MCF 10A (cell line): ENCODE measurements at regions not wholly inside any gene's neighbourhood (a gene's known extent, or its start where the extent isn't known, plus 50 kb on each side); places are given as distances from the start of the nearest gene placed in this dataset.
A peak's percentile ranks its signal among the peaks of the same experiment; 100 is the strongest.
"Not testable (repeated sequence)": the region's sequence is repeated elsewhere in the genome, so short reads cannot be mapped to it uniquely, and the experiment has no call there.

Experiments
- BruUV-seq: library from RNA; stranded (reverse); fragments of 400-500 nt; replicated peaks from 2 replicates; lab custom pipeline; 2021; lab: Mats Ljungman, UMichigan
- CTCF ChIA-PET: fragments of 300-600 bp; sonication (Branson Sonifier 250); formaldehyde crosslinking; extraction: SDS; loops from one replicate; lab custom pipeline; 2021; ENCODE audit warnings: antibody characterized with exemption, inconsistent platforms; lab: Yijun Ruan, JAX
- POLR2A ChIA-PET: fragments of 300-600, 350-650 bp; sonication (Branson Sonifier 250); formaldehyde crosslinking; extraction: SDS; loops from one replicate; lab custom pipeline; 2020; ENCODE audit warnings: antibody characterized with exemption, inconsistent platforms; lab: Yijun Ruan, JAX
- DNase-seq: peaks from one replicate; pipeline ENCODE4 v3.0.0-alpha.2; 2018; ENCODE audit not compliant: unreplicated experiment
- H3K27ac Mint-ChIP-seq: one replicate; pipeline ENCODE4 v1.8.0; 2022; ENCODE audit warnings: mild to moderate bottlenecking, low read depth, mixed read lengths; ENCODE audit not compliant: unreplicated experiment
- H3K27me3 Mint-ChIP-seq: one replicate; pipeline ENCODE4 v1.8.0; 2022; ENCODE audit warnings: mixed read lengths; ENCODE audit not compliant: insufficient read depth, unreplicated experiment
- H3K36me3 Mint-ChIP-seq: one replicate; pipeline ENCODE4 v1.8.0; 2022; ENCODE audit warnings: mild to moderate bottlenecking, moderate library complexity, mixed read lengths; ENCODE audit not compliant: insufficient read depth, unreplicated experiment
- H3K4me1 Mint-ChIP-seq: one replicate; pipeline ENCODE4 v1.8.0; 2022; ENCODE audit warnings: mixed read lengths; ENCODE audit not compliant: insufficient read depth, unreplicated experiment
- H3K4me3 Mint-ChIP-seq: one replicate; pipeline ENCODE4 v1.8.0; 2022; ENCODE audit warnings: mild to moderate bottlenecking, moderate library complexity, mixed read lengths; ENCODE audit not compliant: unreplicated experiment
- H3K9me3 Mint-ChIP-seq: one replicate; pipeline ENCODE4 v1.8.0; 2022; ENCODE audit warnings: mixed read lengths; ENCODE audit not compliant: unreplicated experiment
- CTCF ChIP-seq: fragments of 200-600 bp; IDR thresholded peaks from one replicate; pipeline ENCODE4 v1.8.0; 2022; ENCODE audit warnings: antibody characterized with exemption, mild to moderate bottlenecking; ENCODE audit not compliant: unreplicated experiment
- intact Hi-C: fragments of 100-400 bp; cut with micrococcal nuclease; formaldehyde crosslinking; loops from 2 replicates; pipeline ENCODE4 v1.14.1; 2022

- Mint-ChIP-seq H3K9me3 (no peaks in the 10 kb centered on the region), H3K36me3 (no peaks in the 10 kb centered on the region), H3K4me1 (peaks cover 9% of the 10 kb centered on the region), H3K27ac (no peak overlapping the region), H3K4me3 (no peak overlapping the region), H3K27me3 (no peaks in the 10 kb centered on the region)
- no peak for TF ChIP-seq CTCF
- CTCF ChIA-PET, result interaction anchor here (0.6 to 2.0 kb wide), 3 partner anchors 11 to 668 kb away, joined by 3 to 4 read pairs (median 4); no protein-coding TSS in a partner anchor
- BruUV-seq, result no TSS peak
- intact Hi-C loops, result no loop called here
- POLR2A ChIA-PET, result interaction anchor here (0.8 kb wide), 1 partner anchor 10 kb away, joined by 6 read pairs; no protein-coding TSS in a partner anchor
- DNase-seq, result no peak
Observed at GRCh38 chr2:21371499-21372003, 247.8 kb downstream of the TDRD15 start.

GRCh38 chr2:21372654-21373053 lies 248.9 kb downstream of the TDRD15 start:
- intact Hi-C loops, result no loop called here
- no TSS peak for BruUV-seq
- Mint-ChIP-seq H3K4me3 (no peak overlapping the region), H3K27ac (no peak overlapping the region), H3K4me1 (no peaks in the 10 kb centered on the region), H3K27me3 (no peaks in the 10 kb centered on the region), H3K36me3 (no peaks in the 10 kb centered on the region), H3K9me3 (no peaks in the 10 kb centered on the region)
- TF ChIP-seq CTCF, result peak; percentile 46
- CTCF ChIA-PET, result interaction anchor here (0.6 to 2.0 kb wide), 4 partner anchors 23 to 268 kb away, joined by 3 to 4 read pairs (median 4); no protein-coding TSS in a partner anchor
- POLR2A ChIA-PET, result no interaction called here
- peak; percentile 43 for DNase-seq

GRCh38 chr2:21376864-21377263 lies 253.1 kb downstream of the TDRD15 start:
- Mint-ChIP-seq H3K4me3 (no peak overlapping the region), H3K36me3 (no peaks in the 10 kb centered on the region), H3K27ac (no peak overlapping the region), H3K4me1 (no peaks in the 10 kb centered on the region), H3K9me3 (no peaks in the 10 kb centered on the region), H3K27me3 (no peaks in the 10 kb centered on the region)
- TF ChIP-seq CTCF, result no peak
- BruUV-seq, result no TSS peak
- intact Hi-C loops, result no loop called here
- ChIA-PET POLR2A (no interaction called here), CTCF (interaction anchor here (1.2 kb wide), 1 partner anchor 13 kb away, joined by 3 read pairs; no protein-coding TSS in a partner anchor)
- DNase-seq, result no peak

DNA sequence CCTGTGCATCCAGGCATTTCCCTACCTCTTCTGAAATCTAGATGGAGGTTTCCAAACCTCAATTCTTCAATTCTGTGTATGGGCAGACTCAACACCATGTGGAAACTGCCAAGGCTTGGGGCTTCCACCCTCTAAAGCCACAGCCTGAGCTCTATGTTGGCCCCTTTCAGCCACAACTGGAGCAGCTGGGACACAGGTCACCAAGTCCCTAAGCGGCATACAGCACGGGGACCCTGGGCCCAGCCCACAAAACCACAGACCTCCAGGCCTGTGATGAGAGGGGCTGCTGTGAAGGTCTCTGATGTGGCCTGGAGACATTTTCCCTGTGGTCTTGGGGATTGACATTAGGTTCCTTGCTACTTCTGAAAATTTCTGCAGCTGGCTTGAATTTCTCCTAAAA lies 255.4 kb downstream of the TDRD15 start:
- no peak for DNase-seq
- H3K27me3 Mint-ChIP-seq, result no peaks in the 10 kb centered on the region

DNA sequence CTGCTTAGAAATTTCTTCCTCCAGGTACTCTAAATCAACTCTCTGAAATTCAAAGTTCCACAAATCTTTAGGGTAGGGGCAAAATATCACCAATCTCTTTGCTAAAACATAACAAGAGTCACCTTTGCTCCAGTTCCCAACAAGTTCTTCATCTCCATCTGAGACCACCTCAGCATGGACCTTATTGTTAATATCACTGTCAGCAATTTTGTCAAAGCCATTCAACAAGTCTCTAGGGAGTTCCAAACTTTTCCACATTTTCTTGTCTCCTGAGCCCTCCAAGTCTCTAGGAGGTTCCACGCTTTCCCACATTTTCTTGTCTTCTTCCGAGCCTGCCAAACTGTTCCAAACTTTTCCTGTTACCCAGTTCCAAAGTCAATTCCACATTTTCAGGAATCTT lies 255.9 kb downstream of the TDRD15 start:
- intact Hi-C loops, H3K9me3 Mint-ChIP-seq, H3K27ac Mint-ChIP-seq, DNase-seq, H3K36me3 Mint-ChIP-seq, POLR2A ChIA-PET, H3K4me3 Mint-ChIP-seq, CTCF ChIA-PET, H3K27me3 Mint-ChIP-seq, BruUV-seq, H3K4me1 Mint-ChIP-seq: not testable (repeated sequence)

More for the DNA sequence above, 255.4 kb downstream of the TDRD15 start:
- no TSS peak for BruUV-seq
- Mint-ChIP-seq H3K27ac (no peak overlapping the region), H3K9me3 (no peaks in the 10 kb centered on the region), H3K4me1 (no peaks in the 10 kb centered on the region), H3K4me3 (no peak overlapping the region), H3K36me3 (no peaks in the 10 kb centered on the region)
- ChIA-PET CTCF (interaction anchor here (0.8 kb wide), 1 partner anchor 21 kb away, joined by 3 read pairs; no protein-coding TSS in a partner anchor), POLR2A (no interaction called here)
- intact Hi-C loops, result no loop called here
- TF ChIP-seq CTCF, result no peak
